H1 (cell line): ENCODE measurements at regions not wholly inside any gene's neighbourhood (a gene's known extent, or its start where the extent isn't known, plus 50 kb on each side); places are given as distances from the start of the nearest gene placed in this dataset.

Source experiments
- CTCF ChIA-PET: fragments of 300-600 bp; sonication (Branson Sonifier 250); formaldehyde crosslinking; loops from one replicate; lab custom pipeline; 2021; ENCODE audit not compliant: partially characterized antibody; lab: Charles Lee
- POLR2A ChIA-PET: fragments of 300-600 bp; sonication (Branson Sonifier 250); formaldehyde crosslinking; loops from one replicate; lab custom pipeline; 2021; ENCODE audit warnings: inconsistent platforms; ENCODE audit not compliant: partially characterized antibody; lab: Charles Lee
- DNase-seq, 2 experiments: peaks; one replicate each; pipeline versions ENCODE4 v3.0.0 to v3.0.0-alpha.2; 2010 to 2022; ENCODE audit warnings: low spot score in 2 of 2, low read depth in 1 of 2, mixed read lengths in 1 of 2
- FAIRE-seq: peaks from 2 replicates; lab custom pipeline; 2011; peaks lifted over from hg19 to GRCh38; lab: Jason Lieb, UNC
- H2AFZ ChIP-seq: 2 replicates; pipeline ENCODE4 v1.8.1; 2012; ENCODE audit warnings: low read length, inconsistent platforms
- H2AK5ac ChIP-seq: 2 replicates; pipeline ENCODE4 v1.6.1; 2013; ENCODE audit warnings: low read depth, low read length
- H2BK120ac ChIP-seq: replicated peaks from 2 replicates; pipeline ENCODE3; 2013; ENCODE audit warnings: low read depth, low read length, inconsistent platforms
- H2BK12ac ChIP-seq: 2 replicates; pipeline ENCODE4 v1.6.1; 2013; ENCODE audit warnings: low read depth, low read length
- H2BK15ac ChIP-seq: 2 replicates; pipeline ENCODE4 v1.6.1; 2013; ENCODE audit warnings: low read length
- H2BK20ac ChIP-seq: 2 replicates; pipeline ENCODE4 v1.6.1; 2013; ENCODE audit warnings: low read length
- H2BK5ac ChIP-seq: 2 replicates; pipeline ENCODE4 v1.6.1; 2013; ENCODE audit warnings: low read depth, low read length
- H3K14ac ChIP-seq: 2 replicates; pipeline ENCODE4 v1.6.1; 2013; ENCODE audit warnings: inconsistent platforms; ENCODE audit not compliant: insufficient read length
- H3K18ac ChIP-seq: 2 replicates; pipeline ENCODE4 v1.6.1; 2013; ENCODE audit warnings: low read length; ENCODE audit errors: extremely low read depth
- H3K23ac ChIP-seq: 2 replicates; pipeline ENCODE4 v1.6.1; 2013; ENCODE audit warnings: inconsistent platforms; ENCODE audit not compliant: insufficient read length
- H3K23me2 ChIP-seq: 2 replicates; pipeline ENCODE4 v1.6.1; 2013; ENCODE audit warnings: low read depth, low read length
- H3K27ac ChIP-seq: 2 replicates; pipeline ENCODE4 v1.6.1; 2011; ENCODE audit warnings: low read depth, low read length, inconsistent platforms
- H3K27me3 ChIP-seq, 4 experiments: replicated peaks in 1 of 4; 1 replicate in 1 of 4; 2 replicates in 3 of 4; pipeline versions ENCODE4 v1.6.1 to v1.8.1; 2011 to 2013; ENCODE audit warnings: low read length in 3 of 4, mild to moderate bottlenecking in 3 of 4, inconsistent platforms in 2 of 4, mixed read lengths in 2 of 4, moderate library complexity in 1 of 4; ENCODE audit not compliant: control insufficient read depth in 3 of 4, insufficient read depth in 3 of 4; ENCODE audit errors: extremely low read depth in 1 of 4
- H3K36me3 ChIP-seq, 4 experiments: 2 replicates each; pipeline versions ENCODE4 v1.6.1 to v1.8.1; 2011 to 2013; ENCODE audit warnings: mild to moderate bottlenecking in 4 of 4, low read length in 3 of 4, moderate library complexity in 2 of 4, control low read depth in 1 of 4, inconsistent platforms in 1 of 4; ENCODE audit not compliant: insufficient read depth in 4 of 4, control insufficient read depth in 2 of 4
- H3K4ac ChIP-seq: replicated peaks from 2 replicates; pipeline ENCODE3; 2013; ENCODE audit warnings: low read length, low read depth, mixed read lengths, inconsistent platforms; ENCODE audit not compliant: insufficient read length
- H3K4me1 ChIP-seq, 4 experiments: replicated peaks in 1 of 4; 1 replicate in 1 of 4; 2 replicates in 3 of 4; pipeline versions ENCODE4 v1.6.1 to v1.8.1; 2011 to 2013; ENCODE audit warnings: low read length in 3 of 4, inconsistent platforms in 2 of 4, mixed read lengths in 1 of 4; ENCODE audit not compliant: insufficient read depth in 4 of 4, control insufficient read depth in 3 of 4
- H3K4me2 ChIP-seq, 2 experiments: 2 replicates each; pipeline versions ENCODE4 v1.6.1 to v1.8.1; 2011 to 2013; ENCODE audit warnings: low read depth in 2 of 2, low read length in 2 of 2, control low read depth in 1 of 2, inconsistent platforms in 1 of 2, mild to moderate bottlenecking in 1 of 2; ENCODE audit not compliant: insufficient read depth in 1 of 2
- H3K4me3 ChIP-seq, 4 experiments: fragments of 200-600, 300-600 bp in 1 of 4; sonication (generic), shearing (Covaris generic), sonication (Bioruptor Twin) in 1 of 4; 2 replicates each; pipeline versions ENCODE4 v1.5.1 to v1.8.1; 2011 to 2016; ENCODE audit warnings: low read length in 4 of 4, low read depth in 3 of 4, control low read depth in 2 of 4, inconsistent platforms in 2 of 4, mild to moderate bottlenecking in 2 of 4, mixed read lengths in 1 of 4, moderate library complexity in 1 of 4; ENCODE audit not compliant: insufficient read depth in 2 of 4; ENCODE audit errors: extremely low read depth in 1 of 4
- H3K56ac ChIP-seq: replicated peaks from 2 replicates; pipeline ENCODE3; 2013; ENCODE audit warnings: low read depth, mild to moderate bottlenecking, mixed read lengths, low read length, inconsistent platforms; ENCODE audit not compliant: insufficient read length
- H3K79me1 ChIP-seq: 2 replicates; pipeline ENCODE4 v1.6.1; 2013; ENCODE audit warnings: low read depth, low read length, control low read depth
- H3K79me2 ChIP-seq, 2 experiments: 2 replicates each; pipeline versions ENCODE4 v1.6.1 to v1.8.1; 2012 to 2013; ENCODE audit warnings: low read length in 2 of 2, mild to moderate bottlenecking in 2 of 2, inconsistent platforms in 1 of 2; ENCODE audit not compliant: insufficient read depth in 2 of 2, control insufficient read depth in 1 of 2
- H3K9ac ChIP-seq, 4 experiments: replicated peaks in 1 of 4; 1 replicate in 1 of 4; 2 replicates in 3 of 4; pipeline versions ENCODE4 v1.6.1 to v1.8.1; 2011 to 2013; ENCODE audit warnings: low read depth in 3 of 4, low read length in 3 of 4, control low read depth in 2 of 4, mild to moderate bottlenecking in 2 of 4, moderate library complexity in 2 of 4, inconsistent platforms in 1 of 4; ENCODE audit errors: extremely low read depth in 1 of 4
- H3K9me3 ChIP-seq, 2 experiments: 2 replicates each; pipeline versions ENCODE4 v1.6.1 to v1.8.1; 2012 to 2013; ENCODE audit warnings: mild to moderate bottlenecking in 2 of 2, moderate library complexity in 2 of 2, control low read depth in 1 of 2, inconsistent platforms in 1 of 2, low read depth in 1 of 2, low read length in 1 of 2, mixed read lengths in 1 of 2; ENCODE audit not compliant: insufficient read depth in 2 of 2
- H4K20me1 ChIP-seq, 2 experiments: replicated peaks in 1 of 2; 2 replicates each; pipeline versions ENCODE3 to v1.8.1; 2011 to 2013; ENCODE audit warnings: inconsistent platforms in 2 of 2, low read length in 2 of 2, mild to moderate bottlenecking in 1 of 2; ENCODE audit not compliant: insufficient read depth in 2 of 2, control insufficient read depth in 1 of 2
- H4K5ac ChIP-seq: 2 replicates; pipeline ENCODE4 v1.6.1; 2013; ENCODE audit warnings: low read length, low read depth, mixed read lengths, inconsistent platforms; ENCODE audit not compliant: insufficient read length
- H4K8ac ChIP-seq: 2 replicates; pipeline ENCODE4 v1.8.0; 2013; ENCODE audit warnings: mild to moderate bottlenecking, moderate library complexity, low read length, inconsistent platforms; ENCODE audit not compliant: insufficient read depth; ENCODE audit errors: extremely low read depth
- H4K91ac ChIP-seq: replicated peaks from 2 replicates; pipeline ENCODE3; 2013; ENCODE audit warnings: low read length, mixed read lengths, inconsistent platforms; ENCODE audit not compliant: insufficient read length
- EP300 ChIP-seq, 2 experiments: IDR thresholded peaks; 1 replicate in 1 of 2; 2 replicates in 1 of 2; pipeline ENCODE4 v1.6.1; 2011 to 2012; ENCODE audit warnings: low read depth in 2 of 2, low read length in 2 of 2, mild to moderate bottlenecking in 2 of 2, borderline replicate concordance in 1 of 2, inconsistent platforms in 1 of 2, moderate library complexity in 1 of 2
- RAD21 ChIP-seq, 2 experiments: IDR thresholded peaks in 1 of 2; conservative IDR thresholded peaks in 1 of 2; 2 replicates each; pipeline ENCODE4 v1.6.1; 2011; ENCODE audit warnings: low read depth in 2 of 2, low read length in 2 of 2, improper control_type of control experiment in 1 of 2, inconsistent platforms in 1 of 2, mild to moderate bottlenecking in 1 of 2, moderate library complexity in 1 of 2
- RBBP5 ChIP-seq: IDR thresholded peaks from 2 replicates; pipeline ENCODE4 v1.7.1; 2012; ENCODE audit warnings: low read depth, mild to moderate bottlenecking, inconsistent platforms, low read length, moderate library complexity, borderline replicate concordance
- RNF2 ChIP-seq: fragments of 200-900, 300-1000 bp; sonication (generic); IDR thresholded peaks from 2 replicates; pipeline ENCODE4 v1.7.1; 2016; ENCODE audit warnings: borderline replicate concordance, low read depth, mild to moderate bottlenecking, antibody characterized with exemption, low read length; ENCODE audit not compliant: poor library complexity, severe bottlenecking; ENCODE audit errors: missing control alignments
- RXRA ChIP-seq: IDR thresholded peaks from 2 replicates; pipeline ENCODE4 v1.6.1; 2011; ENCODE audit warnings: low read depth, mild to moderate bottlenecking, low read length, moderate library complexity; ENCODE audit not compliant: insufficient read depth
- SIX5 ChIP-seq: IDR thresholded peaks from 2 replicates; pipeline ENCODE4 v1.6.1; 2011; ENCODE audit warnings: mild to moderate bottlenecking, low read depth, low read length
- TAF1 ChIP-seq: IDR thresholded peaks from 2 replicates; pipeline ENCODE4 v1.6.1; 2011; ENCODE audit warnings: mild to moderate bottlenecking, low read depth, low read length
- TBP ChIP-seq: IDR thresholded peaks from 2 replicates; pipeline ENCODE4 v1.6.1; 2011; ENCODE audit warnings: low read depth, low read length, improper control_type of control experiment
- YY1 ChIP-seq: IDR thresholded peaks from 2 replicates; pipeline ENCODE4 v1.6.1; 2011; ENCODE audit warnings: low read depth, mild to moderate bottlenecking, low read length
- WGBS, 2 experiments: shearing (Covaris generic) in 1 of 2; methylation state at CpG; one replicate each; pipeline versions ENCODE4 v1.1.6 to v1.1.7; 2013 to 2015; ENCODE audit warnings: low lambda C conversion rate in 2 of 2, mixed read lengths in 2 of 2, inconsistent platforms in 1 of 2, low coverage in 1 of 2, missing lambda C conversion rate in 1 of 2; ENCODE audit not compliant: insufficient replicate concordance in 2 of 2, insufficient coverage in 1 of 2, insufficient read length in 1 of 2; ENCODE audit errors: extremely low coverage in 1 of 2, missing lambda C conversion rate in 1 of 2; 5-methylcytosine and 5-hydroxymethylcytosine counted together

DNA sequence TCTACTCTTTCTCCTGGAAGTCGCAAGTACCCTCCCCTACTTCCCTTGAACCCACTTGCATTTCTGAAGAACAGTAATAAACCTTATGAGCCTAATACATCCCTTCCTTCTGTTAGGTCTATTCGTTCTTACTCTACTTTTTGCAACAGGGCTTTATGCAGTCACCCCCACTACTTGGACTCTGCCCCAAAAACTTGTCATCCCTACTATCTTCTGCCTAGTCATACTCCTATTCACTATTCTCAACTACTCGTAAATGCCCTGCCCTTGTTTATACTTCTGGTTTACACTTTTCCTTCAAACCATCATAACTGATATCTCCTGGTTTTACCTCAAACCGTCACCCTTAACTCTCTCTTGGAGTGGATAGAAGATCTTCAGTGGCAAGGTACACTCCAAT is 55.2 kb upstream of the SLIT2 start:
- Histone ChIP-seq H2BK12ac (no peak overlapping the region), H3K9me3 (no peaks in the 10 kb centered on the region), H2BK5ac (no peak overlapping the region), H3K23me2 (peaks cover 2% of the 10 kb centered on the region; the same call in 1 of the 2 replicates), H2BK20ac (no peak overlapping the region), H3K36me3 (no peaks in the 10 kb centered on the region), H4K91ac (no peak overlapping the region), H3K14ac (no peak overlapping the region), H3K27ac (no peak overlapping the region), H4K8ac (no peak overlapping the region), H3K23ac (no peak overlapping the region), H3K18ac (no peak overlapping the region), H3K79me1 (no peaks in the 10 kb centered on the region), H4K5ac (no peak overlapping the region), H3K79me2 (no peaks in the 10 kb centered on the region), H3K4ac (no peak overlapping the region), H3K4me2 (no peak overlapping the region), H3K9ac (no peak overlapping the region), H3K27me3 (no peaks in the 10 kb centered on the region), H2BK15ac (no peak overlapping the region), H4K20me1 (no peaks in the 10 kb centered on the region), H2AFZ (no peak overlapping the region), H3K56ac (no peak overlapping the region), H2AK5ac (no peak overlapping the region), H3K4me1 (no peaks in the 10 kb centered on the region), H3K4me3 (no peak overlapping the region), H2BK120ac (no peak overlapping the region)
- FAIRE-seq, result no peak
- ChIA-PET CTCF (no interaction called here), POLR2A (no interaction called here)
- 94% methylated on average over 4 of the region's 4 CpGs; no CpG with 5 or more reads in 1 of the 2 experiments for WGBS, 2 experiments
- DNase-seq, result no peak
- TF ChIP-seq TAF1 (no peak), YY1 (no peak), EP300 (IDR thresholded peaks at IDR 0.05; ENCODE audit: borderline replicate concordance in 1 of 2, low read depth in 2 of 2, low read length in 2 of 2) (no peak), TBP (no peak), SIX5 (no peak), RXRA (no peak), RAD21 (IDR thresholded peaks at IDR 0.05 in 1 of 2, conservative IDR thresholded peaks at IDR 0.05 in 1 of 2; ENCODE audit: low read depth in 2 of 2, low read length in 2 of 2) (no peak), RBBP5 (no peak), RNF2 (no peak)
